Stimulated activated naive CD8-positive, alpha-beta T cell treated with anti-CD3 and anti-CD28 coated beads, Interleukin-15, Interleukin-2, amounts not matched to agents 100 ng/mL and 50 ng/mL, for 24 hours (primary cell): ENCODE measurements at regions not wholly inside any gene's neighbourhood (a gene's known extent, or its start where the extent isn't known, plus 50 kb on each side); places are given as distances from the start of the nearest gene placed in this dataset.
"Not testable (repeated sequence)": the region's sequence is repeated elsewhere in the genome, so short reads cannot be mapped to it uniquely, and the experiment has no call there.

Source experiments
- H3K27ac Mint-ChIP-seq: one replicate; pipeline ENCODE4 v1.8.0; 2021; ENCODE audit warnings: mild to moderate bottlenecking, mixed read lengths
- H3K27me3 Mint-ChIP-seq: one replicate; pipeline ENCODE4 v1.8.0; 2021; ENCODE audit warnings: mixed read lengths
- H3K36me3 Mint-ChIP-seq: one replicate; pipeline ENCODE4 v1.8.0; 2021; ENCODE audit warnings: low read depth, mixed read lengths
- H3K4me1 Mint-ChIP-seq: one replicate; pipeline ENCODE4 v1.8.0; 2021; ENCODE audit warnings: low read depth, mixed read lengths
- H3K4me3 Mint-ChIP-seq: one replicate; pipeline ENCODE4 v1.8.0; 2021; ENCODE audit warnings: mild to moderate bottlenecking, mixed read lengths
- H3K9me3 Mint-ChIP-seq: one replicate; pipeline ENCODE4 v1.8.0; 2021; ENCODE audit warnings: mixed read lengths

GRCh38 chr7:76117306-76117991 is 69.5 kb downstream of the MDH2 start:
- not testable (repeated sequence) for H3K27ac Mint-ChIP-seq, H3K36me3 Mint-ChIP-seq, H3K4me3 Mint-ChIP-seq, H3K4me1 Mint-ChIP-seq, H3K27me3 Mint-ChIP-seq, H3K9me3 Mint-ChIP-seq

GRCh38 chr7:76118253-76119036 is 70.5 kb downstream of the MDH2 start:
- H3K4me3 Mint-ChIP-seq, H3K36me3 Mint-ChIP-seq, H3K27ac Mint-ChIP-seq, H3K27me3 Mint-ChIP-seq, H3K9me3 Mint-ChIP-seq: not testable (repeated sequence)
- H3K4me1 Mint-ChIP-seq, result peaks cover 13% of the 10 kb centered on the region

- no peaks in the 10 kb centered on the region for H3K36me3 Mint-ChIP-seq
- no peaks in the 10 kb centered on the region for H3K27me3 Mint-ChIP-seq
- no peak overlapping the region for H3K27ac Mint-ChIP-seq
- no peaks in the 10 kb centered on the region for H3K9me3 Mint-ChIP-seq
- no peak overlapping the region for H3K4me3 Mint-ChIP-seq
- peaks cover 13% of the 10 kb centered on the region for H3K4me1 Mint-ChIP-seq
These were observed 73.1 kb downstream of the MDH2 start for GRCh38 chr7:76121044-76121443.

DNA sequence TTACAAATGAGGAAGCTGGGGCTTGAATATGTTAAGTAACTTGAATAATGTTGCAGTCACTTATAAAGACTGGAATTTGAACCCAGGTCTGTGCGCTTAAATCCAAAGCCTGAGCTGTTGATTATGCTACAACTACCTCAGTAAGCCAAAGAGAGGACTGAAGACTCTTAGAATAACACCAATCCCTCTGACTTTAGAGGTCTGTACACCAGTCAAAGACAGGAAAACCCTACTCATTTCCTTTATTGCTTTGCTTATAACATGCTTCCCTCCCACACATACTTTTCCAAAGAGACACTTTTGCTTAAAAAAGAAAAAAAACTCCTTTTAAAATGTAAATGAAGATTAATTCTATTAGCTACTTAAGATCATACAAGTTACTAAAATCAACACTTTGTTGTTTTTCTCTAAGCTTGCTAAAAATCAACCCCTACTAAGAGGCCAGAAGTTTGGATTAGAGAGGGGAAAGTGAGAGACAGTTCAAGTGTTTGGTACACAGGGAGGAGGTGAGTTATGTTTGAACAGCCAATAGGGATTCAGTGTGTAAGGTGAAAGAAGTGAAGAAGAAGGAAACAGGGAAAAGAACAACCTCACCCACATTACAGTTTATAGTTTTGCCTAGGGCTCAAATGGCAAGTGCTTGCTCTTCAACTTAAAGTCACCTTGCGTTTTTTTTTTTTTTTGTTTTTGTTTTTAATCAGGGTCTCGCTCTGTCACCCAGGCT is 74.8 kb downstream of the MDH2 start:
- H3K4me1 Mint-ChIP-seq, result peaks cover 13% of the 10 kb centered on the region
- H3K27me3 Mint-ChIP-seq, result no peaks in the 10 kb centered on the region
- H3K36me3 Mint-ChIP-seq, result no peaks in the 10 kb centered on the region
- no peak overlapping the region for H3K4me3 Mint-ChIP-seq
- no peak overlapping the region for H3K27ac Mint-ChIP-seq
- no peaks in the 10 kb centered on the region for H3K9me3 Mint-ChIP-seq

- Mint-ChIP-seq H3K27me3 (no peaks in the 10 kb centered on the region), H3K9me3 (no peaks in the 10 kb centered on the region), H3K36me3 (no peaks in the 10 kb centered on the region), H3K4me1 (peaks cover 13% of the 10 kb centered on the region), H3K27ac (no peak overlapping the region), H3K4me3 (no peak overlapping the region)
These were observed 75.4 kb downstream of the MDH2 start for GRCh38 chr7:76123316-76123715.

DNA sequence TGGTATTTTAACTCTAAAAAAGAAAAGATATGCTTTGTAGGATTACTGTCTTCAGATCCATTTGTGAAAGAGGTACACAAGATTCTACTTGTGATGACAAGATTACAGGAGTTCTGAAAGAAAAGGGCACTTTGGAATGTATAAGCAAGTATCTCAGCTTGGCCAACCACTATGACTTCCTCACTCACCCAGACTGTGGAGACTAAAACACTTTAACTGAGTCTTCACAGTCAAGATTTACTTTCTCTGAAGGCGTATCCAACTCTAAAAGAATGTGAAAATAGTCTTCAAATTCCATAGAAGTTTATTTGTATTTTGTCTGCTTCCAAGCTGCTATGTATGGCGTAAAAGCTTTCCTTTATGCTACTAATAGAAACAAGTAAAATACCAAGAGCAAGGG is 76.1 kb upstream of the SRRM3 start:
- no peaks in the 10 kb centered on the region for H3K27me3 Mint-ChIP-seq
- H3K4me3 Mint-ChIP-seq, result no peak overlapping the region
- no peak overlapping the region for H3K27ac Mint-ChIP-seq
- no peaks in the 10 kb centered on the region for H3K9me3 Mint-ChIP-seq
- H3K36me3 Mint-ChIP-seq, result no peaks in the 10 kb centered on the region
- peaks cover 15% of the 10 kb centered on the region for H3K4me1 Mint-ChIP-seq

- Mint-ChIP-seq H3K36me3 (no peaks in the 10 kb centered on the region), H3K27ac (no peak overlapping the region), H3K27me3 (no peaks in the 10 kb centered on the region), H3K4me1 (peaks cover 15% of the 10 kb centered on the region), H3K9me3 (no peaks in the 10 kb centered on the region), H3K4me3 (no peak overlapping the region)
These were observed 75.1 kb upstream of the SRRM3 start for GRCh38 chr7:76126632-76127031.

DNA sequence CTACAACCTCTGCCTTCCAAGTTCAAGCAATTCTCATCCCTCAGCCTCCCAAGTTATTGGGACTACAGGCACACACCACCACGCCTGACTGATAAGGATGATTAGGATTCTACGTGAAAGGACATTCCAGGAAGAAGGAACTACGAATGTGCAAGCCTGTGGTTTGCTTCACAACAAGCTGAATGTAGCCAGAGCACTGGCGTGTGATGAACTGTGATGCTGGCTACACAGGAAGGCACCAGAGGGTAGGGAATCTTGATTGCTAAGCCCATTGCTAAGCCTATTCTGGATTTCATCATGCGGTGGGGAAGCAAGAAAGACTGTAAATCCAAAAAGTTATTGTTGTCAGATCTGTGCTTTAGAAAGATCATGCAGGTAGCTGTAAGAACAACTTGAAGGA is 72.3 kb upstream of the SRRM3 start:
- Mint-ChIP-seq H3K36me3 (no peaks in the 10 kb centered on the region), H3K4me3 (no peak overlapping the region), H3K4me1 (peaks cover 29% of the 10 kb centered on the region), H3K9me3 (no peaks in the 10 kb centered on the region), H3K27ac (no peak overlapping the region), H3K27me3 (no peaks in the 10 kb centered on the region)

GRCh38 chr7:76129836-76130235 is 71.9 kb upstream of the SRRM3 start:
- Mint-ChIP-seq H3K9me3 (no peaks in the 10 kb centered on the region), H3K27me3 (no peaks in the 10 kb centered on the region), H3K4me1 (peaks cover 29% of the 10 kb centered on the region), H3K4me3 (no peak overlapping the region), H3K36me3 (no peaks in the 10 kb centered on the region), H3K27ac (no peak overlapping the region)

DNA sequence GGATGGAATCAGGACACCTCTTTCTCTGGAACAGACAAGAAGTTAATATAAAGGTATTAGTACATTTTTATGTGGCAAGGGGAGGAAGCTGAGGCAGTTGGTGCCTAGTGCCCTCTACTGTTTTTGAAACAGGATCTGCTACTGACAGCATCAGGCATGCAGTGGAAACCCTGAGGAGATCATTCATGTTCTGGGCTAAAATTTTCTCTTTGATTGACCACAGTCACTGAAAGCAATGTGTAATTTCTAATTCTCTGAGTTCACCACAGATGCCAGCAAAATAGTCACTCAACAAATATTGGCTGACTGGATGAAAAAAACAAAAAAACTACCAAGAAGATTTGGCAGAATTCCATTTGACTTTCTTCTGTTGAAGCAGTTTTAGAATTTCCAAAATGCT is 71.0 kb upstream of the SRRM3 start:
- H3K27me3 Mint-ChIP-seq, H3K9me3 Mint-ChIP-seq, H3K27ac Mint-ChIP-seq, H3K4me3 Mint-ChIP-seq, H3K36me3 Mint-ChIP-seq: not testable (repeated sequence)
- peaks cover 29% of the 10 kb centered on the region for H3K4me1 Mint-ChIP-seq

DNA sequence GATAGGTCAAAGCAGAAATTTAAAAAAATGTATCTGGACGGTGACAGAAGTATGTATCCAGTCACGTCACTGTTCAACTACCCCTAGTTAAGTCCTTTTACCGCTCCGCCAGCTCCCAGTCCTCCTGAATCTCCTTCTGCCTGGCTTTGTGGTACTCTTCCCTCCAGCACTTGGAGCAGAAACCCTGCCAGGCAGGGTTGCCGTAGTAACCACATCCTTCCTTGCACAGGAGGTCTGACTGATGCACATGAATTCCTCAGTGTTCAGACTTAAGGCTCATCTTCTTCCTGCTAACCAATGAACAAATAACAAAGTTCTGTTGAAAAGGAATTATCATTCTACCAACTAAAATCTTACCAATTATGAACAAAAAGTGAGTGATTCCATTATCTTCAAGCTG is 69.8 kb upstream of the SRRM3 start:
- not testable (repeated sequence) for H3K27ac Mint-ChIP-seq, H3K4me3 Mint-ChIP-seq, H3K36me3 Mint-ChIP-seq, H3K9me3 Mint-ChIP-seq, H3K27me3 Mint-ChIP-seq
- peaks cover 29% of the 10 kb centered on the region for H3K4me1 Mint-ChIP-seq

GRCh38 chr7:76133164-76133775 is 68.4 kb upstream of the SRRM3 start:
- Mint-ChIP-seq H3K9me3 (no peaks in the 10 kb centered on the region), H3K36me3 (no peaks in the 10 kb centered on the region), H3K4me3 (peak overlapping the region; percentile 36), H3K27me3 (no peaks in the 10 kb centered on the region), H3K27ac (peak overlapping the region; percentile 37), H3K4me1 (peaks cover 29% of the 10 kb centered on the region)

DNA sequence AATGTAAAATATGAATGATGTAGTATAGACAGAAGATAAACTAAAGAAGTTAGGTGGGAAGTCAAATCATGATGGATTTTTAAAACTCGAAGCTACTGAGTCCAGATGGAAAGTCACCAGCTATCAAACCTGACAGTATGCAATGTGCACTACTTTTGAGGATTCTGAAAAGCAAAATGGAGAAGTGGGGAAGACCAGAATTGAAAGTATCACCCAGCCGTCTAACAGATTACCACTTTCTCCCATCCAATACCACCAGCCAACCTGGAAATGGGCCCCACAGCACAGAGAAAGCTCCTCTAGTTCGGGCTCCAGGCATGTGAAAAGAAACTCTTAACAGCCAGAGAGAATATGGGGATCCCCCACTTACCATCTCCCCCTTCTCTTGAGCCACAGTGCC is 67.9 kb upstream of the SRRM3 start:
- Mint-ChIP-seq H3K4me3 (peak overlapping the region; percentile 36), H3K9me3 (no peaks in the 10 kb centered on the region), H3K27ac (peak overlapping the region; percentile 37), H3K27me3 (no peaks in the 10 kb centered on the region), H3K36me3 (no peaks in the 10 kb centered on the region), H3K4me1 (peaks cover 29% of the 10 kb centered on the region)

GRCh38 chr7:76135263-76135662 is 66.4 kb upstream of the SRRM3 start:
- H3K27ac Mint-ChIP-seq, H3K9me3 Mint-ChIP-seq, H3K36me3 Mint-ChIP-seq, H3K4me3 Mint-ChIP-seq, H3K27me3 Mint-ChIP-seq: not testable (repeated sequence)
- peaks cover 29% of the 10 kb centered on the region for H3K4me1 Mint-ChIP-seq
